A673 (cell line): ENCODE measurements at regions not wholly inside any gene's neighbourhood (a gene's known extent, or its start where the extent isn't known, plus 50 kb on each side); places are given as distances from the start of the nearest gene placed in this dataset.
A peak's percentile ranks its signal among the peaks of the same experiment; 100 is the strongest.

Experiments
- BruUV-seq: library from RNA; stranded (reverse); fragments of 400-500 nt; replicated peaks from 2 replicates; lab custom pipeline; 2021; lab: Mats Ljungman, UMichigan
- CTCF ChIA-PET: fragments of 300-600 bp; sonication (Branson Sonifier 250); formaldehyde crosslinking; loops from one replicate; lab custom pipeline; 2022; ENCODE audit warnings: antibody characterized with exemption; lab: Charles Lee
- POLR2A ChIA-PET: fragments of 300-600 bp; sonication (Branson Sonifier 250); formaldehyde crosslinking; loops from one replicate; lab custom pipeline; 2022; ENCODE audit warnings: antibody characterized with exemption; ENCODE audit not compliant: low non-redundant PET; lab: Charles Lee
- DNase-seq: peaks from one replicate; pipeline ENCODE4 v3.0.0-alpha.2; 2015; ENCODE audit warnings: low spot score
- H3K27ac ChIP-seq: fragments of 200-600 bp; sonication (generic); 2 replicates; pipeline ENCODE4 v1.5.1; 2016; ENCODE audit warnings: mixed run types, low read depth, mild to moderate bottlenecking, mixed read lengths, antibody characterized with exemption, low read length; ENCODE audit not compliant: poor library complexity, severe bottlenecking
- H3K27me3 ChIP-seq: fragments of 200-600 bp; sonication (generic); replicated peaks from 2 replicates; pipeline ENCODE4 v1.6.1; 2017; ENCODE audit warnings: mixed run types, low read depth, mild to moderate bottlenecking, mixed read lengths, antibody characterized with exemption, low read length; ENCODE audit not compliant: insufficient read depth, poor library complexity
- H3K36me3 ChIP-seq: fragments of 200-600 bp; sonication (generic); 2 replicates; pipeline ENCODE4 v1.6.1; 2016; ENCODE audit warnings: mixed run types, mild to moderate bottlenecking, mixed read lengths, antibody characterized with exemption, low read length; ENCODE audit not compliant: insufficient read depth, poor library complexity, severe bottlenecking
- H3K4me1 ChIP-seq: fragments of 200-600 bp; sonication (generic); 2 replicates; pipeline ENCODE4 v1.6.1; 2017; ENCODE audit warnings: mixed run types, mild to moderate bottlenecking, mixed read lengths, antibody characterized with exemption, low read length; ENCODE audit not compliant: insufficient read depth, poor library complexity, severe bottlenecking
- H3K4me3 ChIP-seq: fragments of 200-600 bp; sonication (generic); 2 replicates; pipeline ENCODE4 v1.5.1; 2016; ENCODE audit warnings: low read depth, mixed run types, mild to moderate bottlenecking, mixed read lengths, low read length; ENCODE audit not compliant: poor library complexity, severe bottlenecking
- H3K9me3 ChIP-seq: fragments of 200-600 bp; sonication (generic); 2 replicates; pipeline ENCODE4 v1.6.1; 2016; ENCODE audit warnings: mixed run types, low read depth, mild to moderate bottlenecking, mixed read lengths, antibody characterized with exemption, low read length; ENCODE audit not compliant: poor library complexity, severe bottlenecking
- CTCF ChIP-seq: fragments of 300-800, 200-600 bp; sonication (generic); conservative IDR thresholded peaks from 2 replicates; pipeline ENCODE4 v1.5.1; 2017; ENCODE audit warnings: low read depth, mild to moderate bottlenecking, antibody characterized with exemption, low read length, moderate library complexity, mixed read lengths
- EZH2 ChIP-seq: fragments of 200-600 bp; sonication (generic); IDR thresholded peaks from 2 replicates; pipeline ENCODE4 v1.6.1; 2017; ENCODE audit warnings: borderline replicate concordance, low read depth, mild to moderate bottlenecking, mixed read lengths, antibody characterized with exemption, low read length; ENCODE audit not compliant: poor library complexity, severe bottlenecking
- intact Hi-C: fragments of 100-400 bp; cut with micrococcal nuclease; formaldehyde crosslinking; loops from one replicate; pipeline ENCODE4 v1.10.0; 2022; ENCODE audit not compliant: unreplicated experiment

- Histone ChIP-seq H3K4me3 (no peak overlapping the region), H3K9me3 (no peaks in the 10 kb centered on the region), H3K36me3 (no peaks in the 10 kb centered on the region), H3K27ac (no peak overlapping the region), H3K27me3 (no peaks in the 10 kb centered on the region), H3K4me1 (no peaks in the 10 kb centered on the region)
- POLR2A ChIA-PET: no interaction called here
- peak; percentile 12 for DNase-seq
- no TSS peak for BruUV-seq
- intact Hi-C loops: no loop called here
- TF ChIP-seq EZH2: no peak
- TF ChIP-seq CTCF: no peak
- CTCF ChIA-PET: no interaction called here
Observed at GRCh38 chr16:63749276-63749675, 1372.6 kb downstream of the CDH11 start.

DNA sequence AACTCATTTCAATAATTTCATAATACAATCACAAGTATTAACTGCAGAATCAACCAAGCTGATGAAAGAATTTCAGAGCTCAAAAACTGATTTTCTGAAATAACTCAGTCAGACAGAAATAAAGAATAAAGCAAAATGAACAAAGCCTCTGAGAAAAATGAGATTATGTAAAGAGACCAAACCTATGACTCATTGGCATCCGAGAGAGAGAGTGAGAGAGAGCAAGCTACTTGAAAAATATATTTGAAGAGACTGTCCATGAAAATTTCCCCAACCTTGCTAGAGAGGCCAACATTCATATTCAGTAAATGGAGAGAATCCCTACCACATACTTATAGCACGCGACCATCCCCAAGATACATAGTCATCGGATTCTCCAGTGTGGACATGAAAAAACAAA lies 1376.4 kb downstream of the CDH11 start:
- ChIA-PET CTCF (no interaction called here), POLR2A (no interaction called here)
- intact Hi-C loops: no loop called here
- TF ChIP-seq CTCF (no peak), EZH2 (no peak)
- BruUV-seq: no TSS peak
- Histone ChIP-seq H3K36me3 (no peaks in the 10 kb centered on the region), H3K27ac (no peak overlapping the region), H3K4me3 (no peak overlapping the region), H3K4me1 (no peaks in the 10 kb centered on the region), H3K9me3 (no peaks in the 10 kb centered on the region), H3K27me3 (no peaks in the 10 kb centered on the region)
- no peak for DNase-seq

DNA sequence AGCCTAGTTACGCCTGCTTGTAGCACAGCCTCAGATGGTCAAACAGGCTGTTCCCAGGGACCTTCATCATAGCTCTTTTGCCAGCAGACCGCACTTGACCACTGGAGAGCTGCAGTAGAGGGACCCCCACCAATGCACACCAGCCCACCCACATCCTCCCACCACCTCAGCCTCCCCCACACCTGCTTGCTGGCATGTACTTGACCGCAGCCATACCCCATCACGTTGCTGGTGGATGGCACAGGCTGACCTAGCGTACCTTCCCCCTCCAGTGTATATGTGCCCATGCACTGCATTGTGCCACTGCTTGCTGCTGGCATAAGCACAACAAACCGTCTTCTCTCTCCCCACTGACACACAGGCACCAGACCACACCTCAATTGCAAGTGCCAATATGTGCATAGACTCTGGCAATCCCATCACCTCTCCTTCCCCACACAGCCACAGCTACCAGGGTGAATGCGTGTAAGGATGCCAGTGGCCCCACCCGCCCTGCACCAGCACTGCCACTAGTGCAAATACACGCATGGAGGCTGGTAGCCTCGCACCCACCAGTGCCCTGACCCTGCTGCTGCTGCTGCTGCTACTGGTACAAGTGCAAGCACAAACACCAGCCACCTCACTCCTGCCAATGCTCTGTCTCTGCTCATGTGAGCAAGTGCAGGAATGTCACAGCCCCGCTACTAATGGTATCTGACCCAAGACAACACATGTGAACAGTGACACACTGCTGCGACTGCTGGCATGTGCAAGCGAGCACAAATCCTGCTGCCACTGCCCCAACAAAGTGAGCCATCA lies 1377.6 kb downstream of the CDH11 start:
- H3K4me1 ChIP-seq: no peaks in the 10 kb centered on the region

More for the DNA sequence above, 1377.6 kb downstream of the CDH11 start:
- no peak overlapping the region for H3K4me3 ChIP-seq
- H3K36me3 ChIP-seq: no peaks in the 10 kb centered on the region
- intact Hi-C loops: no loop called here
- ChIA-PET POLR2A (no interaction called here), CTCF (no interaction called here)
- no peaks in the 10 kb centered on the region for H3K9me3 ChIP-seq
- no TSS peak for BruUV-seq
- TF ChIP-seq CTCF (no peak), EZH2 (no peak)
- DNase-seq: no peak
- H3K27me3 ChIP-seq: no peaks in the 10 kb centered on the region
- H3K27ac ChIP-seq: no peak overlapping the region
